ENCODE measurements at regions not wholly inside any gene's neighbourhood (a gene's known extent, or its start where the extent isn't known, plus 50 kb on each side); places are given as distances from the start of the nearest gene placed in this dataset.
A peak's percentile ranks its signal among the peaks of the same experiment; 100 is the strongest.
"Not testable (repeated sequence)": the region's sequence is repeated elsewhere in the genome, so short reads cannot be mapped to it uniquely, and the experiment has no call there.

GRCh38 chr17:55903028-55903690 is 152.3 kb downstream of the PCTP start:
- DNase-seq, result no peak

DNA sequence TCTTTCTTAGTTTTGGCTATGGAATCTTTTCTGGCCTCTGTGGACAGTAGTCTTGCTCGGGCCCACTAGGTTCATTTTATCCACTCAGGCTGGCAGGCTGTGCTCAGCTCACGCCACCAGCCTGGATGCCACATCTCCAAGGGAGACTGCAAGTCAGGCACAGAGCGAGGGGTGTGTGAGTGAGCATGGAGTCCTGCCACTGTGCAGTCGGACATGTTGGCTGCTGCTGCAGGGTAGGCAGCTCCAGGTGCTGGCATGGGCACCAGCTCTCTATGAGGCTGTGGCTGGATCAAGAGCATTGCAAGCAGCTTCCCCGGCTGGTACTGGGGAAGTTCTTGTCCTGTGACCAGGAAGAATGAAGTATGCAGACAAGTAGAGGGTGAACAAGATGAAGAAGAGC is 158.9 kb downstream of the PCTP start:
- no peak for DNase-seq

- DNase-seq, result no peak
Observed at GRCh38 chr17:55911186-55911585, 160.3 kb downstream of the PCTP start.

GRCh38 chr17:55925440-55925839 is 174.6 kb downstream of the PCTP start:
- DNase-seq, result no peak

- no peak for DNase-seq
Observed at GRCh38 chr17:55926276-55926990, 175.6 kb downstream of the PCTP start.

GRCh38 chr17:55930291-55930809 is 179.5 kb downstream of the PCTP start:
- DNase-seq, result no peak

DNA sequence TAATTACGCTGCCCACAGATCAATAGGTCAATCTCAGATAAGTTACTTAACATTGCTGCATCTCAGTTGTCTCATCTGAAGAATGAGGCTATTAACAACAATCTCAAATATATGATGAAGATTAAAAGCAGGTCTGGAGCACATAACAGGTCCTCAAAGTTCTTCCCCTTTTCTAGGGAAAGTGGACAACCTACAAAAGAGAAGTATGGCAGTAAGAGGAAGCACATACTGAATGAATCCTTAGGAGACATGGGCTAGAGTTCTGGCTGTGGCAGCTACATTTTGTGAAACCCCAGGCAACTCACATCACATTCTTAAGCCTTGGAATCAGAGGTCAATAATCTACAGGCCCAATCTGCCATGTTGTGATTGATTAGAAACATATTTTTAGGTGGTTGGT is 180.6 kb downstream of the PCTP start:
- DNase-seq, result no peak

DNA sequence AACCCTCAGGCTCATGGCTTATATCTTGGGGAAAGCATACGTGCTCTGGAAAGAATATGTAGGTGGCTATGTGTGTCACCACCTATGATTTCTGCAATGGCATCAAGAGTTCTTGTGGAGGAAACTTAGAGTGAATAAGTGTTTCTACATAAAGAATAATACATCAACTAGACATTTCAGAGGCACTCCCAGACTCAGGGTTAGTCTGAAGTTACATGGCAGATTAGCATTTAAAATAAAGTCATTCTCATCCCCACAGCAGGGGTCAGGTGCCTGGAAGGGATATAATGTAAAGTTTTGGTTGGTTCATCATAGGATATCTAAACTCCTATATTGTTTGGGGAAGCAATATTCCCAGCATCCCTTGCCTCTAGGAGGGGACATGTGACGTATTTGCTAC is 182.1 kb downstream of the PCTP start:
- DNase-seq, result no peak

- not testable (repeated sequence) for DNase-seq
Observed at GRCh38 chr17:55939181-55939810, 188.4 kb downstream of the PCTP start.

DNA sequence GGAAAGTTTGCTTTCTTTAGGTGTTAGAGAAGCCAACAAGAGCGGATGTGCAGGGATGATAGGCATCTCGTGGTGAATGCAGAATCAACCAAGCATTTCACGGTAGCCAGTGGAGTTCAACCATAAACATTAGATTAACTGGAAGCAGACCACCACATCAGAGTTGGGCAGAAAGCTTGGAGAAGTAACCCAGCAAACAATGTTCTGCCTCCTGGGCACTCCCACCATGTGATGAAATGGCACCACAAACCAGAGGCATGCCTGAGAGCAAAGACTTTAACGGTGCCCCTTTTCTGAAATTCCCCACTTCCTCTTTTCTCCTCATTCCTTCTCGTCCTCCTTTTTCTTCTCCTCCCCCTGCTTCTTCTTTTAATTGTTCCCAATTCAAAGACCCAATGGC is 193.5 kb upstream of the ANKFN1 start:
- no peak for DNase-seq

DNA sequence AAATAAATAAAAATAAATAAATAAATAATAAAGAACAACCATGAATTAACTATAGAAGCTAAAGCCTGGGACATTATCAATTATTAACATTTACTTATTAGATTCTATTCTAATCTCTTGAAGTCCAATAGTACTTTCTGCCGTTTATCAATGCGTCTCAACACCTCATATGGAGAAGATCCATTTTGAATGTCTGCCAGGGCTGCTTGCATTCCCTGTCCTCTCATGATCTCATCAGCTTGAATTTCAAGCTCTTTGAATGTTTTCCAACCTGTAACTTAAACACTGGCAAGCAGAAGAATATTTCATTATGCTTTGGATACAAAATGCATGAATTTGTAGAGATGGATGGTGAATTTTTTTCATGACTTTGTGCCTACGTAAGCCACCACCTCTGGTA is 191.9 kb upstream of the ANKFN1 start:
- DNase-seq, result no peak

- peak; percentile 22 for DNase-seq
Observed at GRCh38 chr17:55962951-55963401, 190.3 kb upstream of the ANKFN1 start.

- DNase-seq, result no peak
Observed at GRCh38 chr17:55964191-55964590, 189.1 kb upstream of the ANKFN1 start.

GRCh38 chr17:55965051-55965450 is 188.2 kb upstream of the ANKFN1 start:
- DNase-seq, result no peak

- no peak for DNase-seq
Observed at GRCh38 chr17:55969562-55970324, 183.5 kb upstream of the ANKFN1 start.

GRCh38 chr17:55978578-55978977 is 174.7 kb upstream of the ANKFN1 start:
- no peak for DNase-seq

GRCh38 chr17:55983096-55983495 is 170.2 kb upstream of the ANKFN1 start:
- DNase-seq, result no peak

DNA sequence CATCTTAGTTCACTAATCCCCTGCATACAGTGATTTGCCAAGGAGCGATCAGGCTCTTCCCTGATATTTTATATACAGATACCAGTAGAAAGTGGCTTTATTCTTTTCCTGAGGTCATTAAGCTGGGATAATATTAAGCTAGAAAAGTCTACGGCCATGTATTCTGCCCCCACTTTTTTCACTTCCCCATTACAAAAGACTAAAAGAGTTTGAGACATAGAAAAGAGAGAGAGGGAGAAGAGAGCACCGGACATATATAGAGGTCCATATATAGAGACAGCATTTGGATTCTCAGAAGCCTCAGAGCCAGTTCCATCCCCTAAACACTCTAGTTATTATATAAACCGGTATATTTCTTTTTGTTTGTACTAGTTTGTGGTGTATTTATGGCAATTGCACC is 166.5 kb upstream of the ANKFN1 start:
- no peak for DNase-seq

GRCh38 chr17:55988861-55989260 is 164.4 kb upstream of the ANKFN1 start:
- no peak for DNase-seq

DNA sequence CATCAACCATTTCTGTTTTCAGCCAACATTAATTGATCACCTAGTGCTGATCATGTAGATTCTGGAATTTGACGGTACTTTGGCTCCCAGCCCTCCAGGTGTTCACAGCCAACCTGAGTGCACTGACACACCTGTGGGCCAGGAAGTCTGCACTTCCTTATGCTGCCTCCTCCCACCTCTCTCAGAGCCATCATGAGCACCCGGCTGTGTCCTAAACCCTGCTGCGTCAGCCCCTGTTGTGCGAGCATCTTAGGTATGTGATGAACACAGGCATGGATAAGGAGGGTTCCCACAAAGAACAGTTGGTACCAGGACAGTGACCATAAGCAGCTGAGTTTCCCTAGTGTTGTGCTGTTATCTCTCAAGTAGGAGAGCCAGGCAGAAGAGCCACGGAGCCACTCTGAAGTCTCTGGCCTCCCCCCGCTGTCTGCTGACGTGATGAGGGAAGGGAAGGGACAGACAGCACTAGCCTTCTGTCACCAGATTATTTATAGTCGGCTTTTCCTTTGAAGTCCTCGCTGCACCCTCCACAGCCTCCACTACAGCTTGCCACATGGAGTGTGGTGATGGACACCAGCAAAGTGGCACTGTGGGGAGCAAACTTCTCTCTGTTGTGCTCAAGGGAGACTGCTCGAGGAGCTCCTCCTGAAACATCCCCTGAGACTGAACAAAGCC is 162.8 kb upstream of the ANKFN1 start:
- no peak for DNase-seq

- DNase-seq, result no peak
Observed at GRCh38 chr17:55996826-55997225, 156.4 kb upstream of the ANKFN1 start.

DNA sequence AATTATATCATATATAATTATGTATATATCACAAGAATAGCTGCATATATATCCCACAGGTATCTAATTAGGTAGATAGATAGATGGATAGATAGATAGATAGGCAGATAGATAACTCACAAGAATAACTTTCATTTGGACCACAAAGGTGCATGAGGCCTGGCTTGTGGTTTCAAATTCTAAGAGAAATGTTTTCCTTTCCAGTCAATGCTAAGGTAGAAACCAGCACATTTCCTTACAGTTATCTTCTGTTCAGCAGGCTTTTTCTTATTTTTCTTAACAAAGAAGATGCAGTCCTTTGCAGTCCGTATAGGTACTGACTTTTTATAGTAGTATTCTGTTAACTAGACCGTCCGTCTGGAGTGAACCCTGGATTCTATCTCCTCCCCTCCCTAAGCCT is 152.9 kb upstream of the ANKFN1 start:
- no peak for DNase-seq
